NOMO-1 treated with DMSO at 0.1 percent for 48 hours (cell line): ENCODE measurements at regions not wholly inside any gene's neighbourhood (a gene's known extent, or its start where the extent isn't known, plus 50 kb on each side); places are given as distances from the start of the nearest gene placed in this dataset.
A peak's percentile ranks its signal among the peaks of the same experiment; 100 is the strongest.

Experiments used
- DNase-seq: peaks from one replicate; lab custom pipeline; 2025; ENCODE audit not compliant: unreplicated experiment; lab: John Stamatoyannopoulos, UW

DNA sequence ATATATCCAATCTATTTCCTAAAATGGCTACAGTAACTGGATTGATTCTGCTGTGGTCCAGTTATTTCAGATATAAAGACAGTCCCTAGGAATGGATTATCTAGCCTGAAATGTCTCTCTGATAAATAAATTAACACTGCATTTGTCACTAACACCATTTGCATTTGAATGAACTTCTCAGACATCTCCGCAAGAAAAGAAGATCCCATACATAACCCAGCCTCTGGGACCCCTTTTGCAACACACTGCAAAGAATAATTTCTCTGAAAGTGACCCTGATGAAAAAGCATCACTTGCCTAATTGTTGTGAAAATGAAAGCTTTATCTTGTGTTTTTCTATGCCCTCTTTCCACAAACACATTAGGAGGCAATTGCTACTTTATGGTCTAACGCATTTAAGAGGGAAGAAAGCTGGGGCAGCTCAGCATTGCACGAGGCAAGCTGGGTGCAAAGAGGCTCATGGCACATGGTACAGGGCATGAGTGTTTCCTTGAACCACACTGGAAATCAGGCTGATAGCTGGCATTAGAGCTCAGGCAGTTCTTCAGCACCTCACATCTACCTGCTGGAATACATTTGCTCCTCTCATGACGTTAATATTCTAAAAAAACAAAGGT is 379.9 kb downstream of the IRS2 start:
- DNase-seq = no peak

DNA sequence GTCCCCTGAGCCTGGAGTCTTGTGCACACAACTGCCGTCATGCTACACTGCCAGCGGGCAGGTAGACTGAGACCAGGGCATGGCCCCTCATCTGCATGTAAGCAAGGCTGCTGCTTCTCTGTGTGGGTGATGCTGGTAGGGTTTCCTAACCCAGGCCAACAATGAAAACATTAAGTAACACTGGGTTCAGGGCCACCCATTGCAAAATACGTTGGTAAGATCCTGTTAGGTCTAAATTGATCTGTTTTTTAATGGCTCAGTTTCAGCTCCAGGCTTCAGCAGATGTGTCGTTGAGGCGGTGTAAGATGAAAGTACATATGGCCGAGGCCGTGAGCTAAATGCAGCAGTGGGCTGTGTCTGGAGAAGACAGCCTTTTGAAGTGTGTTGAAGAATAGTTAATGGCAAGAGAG is 383.4 kb downstream of the IRS2 start:
- DNase-seq = peak; percentile 91

DNA sequence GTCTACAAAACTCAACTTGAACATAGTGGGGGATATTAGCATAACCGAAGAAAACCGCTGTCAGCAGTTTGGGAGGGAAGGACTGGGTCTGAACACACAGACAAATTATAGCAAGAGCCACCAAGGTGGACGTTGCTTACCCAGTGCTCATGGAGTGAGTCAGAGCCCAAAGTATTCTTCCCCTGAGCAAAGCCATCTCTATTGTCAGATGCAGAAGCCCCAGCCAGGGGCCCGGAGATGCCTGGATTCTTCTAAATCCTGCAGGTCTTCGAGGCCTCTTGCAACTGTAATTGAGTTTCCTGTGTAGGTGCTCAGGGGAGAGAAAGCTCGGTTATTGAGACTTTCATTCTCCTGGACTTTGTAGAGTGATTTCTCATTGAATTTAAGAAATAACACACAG is 384.5 kb downstream of the IRS2 start:
- DNase-seq = no peak

DNA sequence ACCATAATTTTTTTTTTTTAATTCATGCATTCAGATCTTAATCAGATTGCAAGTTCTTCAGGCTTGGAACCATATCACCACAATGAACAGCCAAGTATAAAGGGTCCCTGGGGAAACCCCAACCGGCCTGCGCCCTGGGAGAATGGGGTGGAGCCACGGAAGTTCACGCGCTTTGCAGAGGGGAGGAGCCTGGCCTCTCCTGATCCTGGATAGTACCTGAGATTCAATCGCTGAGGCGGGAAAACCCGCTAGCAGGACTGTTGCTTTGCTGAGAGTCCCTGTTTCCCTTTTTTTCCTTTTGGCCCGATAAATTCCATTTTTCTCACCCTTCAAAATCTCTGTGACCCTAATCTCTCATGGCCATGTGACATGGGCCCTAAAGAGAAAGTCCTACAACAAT is 385.1 kb downstream of the IRS2 start:
- DNase-seq = no peak

DNA sequence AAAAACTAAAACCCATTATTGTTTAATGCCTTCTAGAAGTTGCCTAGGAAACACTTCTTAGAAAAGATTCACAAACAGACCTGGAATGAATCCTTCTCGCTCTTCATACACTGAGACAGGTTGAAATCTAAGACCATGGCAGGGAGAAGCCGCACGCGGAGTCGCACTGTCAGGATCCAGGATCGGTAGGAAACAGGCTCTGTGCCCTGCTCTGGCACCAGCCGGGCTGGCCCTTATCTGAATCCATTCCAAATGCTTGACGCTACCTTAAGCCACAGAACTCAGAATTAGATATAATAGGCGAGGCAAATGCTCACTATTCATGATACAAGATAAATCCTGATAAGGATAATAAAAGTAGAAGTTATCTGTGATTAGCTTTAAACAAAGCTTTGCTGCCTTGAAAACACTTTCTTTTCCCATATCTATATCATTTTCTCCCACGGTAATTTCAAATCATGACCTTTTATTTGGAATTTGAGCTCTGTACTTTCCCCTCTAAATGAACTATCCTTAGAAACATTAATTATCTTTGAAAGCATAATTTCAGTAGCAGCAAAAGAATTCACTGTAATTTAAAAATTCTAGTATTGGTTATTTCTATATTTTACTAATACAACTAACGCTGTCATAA is 385.6 kb downstream of the IRS2 start:
- DNase-seq = no peak

DNA sequence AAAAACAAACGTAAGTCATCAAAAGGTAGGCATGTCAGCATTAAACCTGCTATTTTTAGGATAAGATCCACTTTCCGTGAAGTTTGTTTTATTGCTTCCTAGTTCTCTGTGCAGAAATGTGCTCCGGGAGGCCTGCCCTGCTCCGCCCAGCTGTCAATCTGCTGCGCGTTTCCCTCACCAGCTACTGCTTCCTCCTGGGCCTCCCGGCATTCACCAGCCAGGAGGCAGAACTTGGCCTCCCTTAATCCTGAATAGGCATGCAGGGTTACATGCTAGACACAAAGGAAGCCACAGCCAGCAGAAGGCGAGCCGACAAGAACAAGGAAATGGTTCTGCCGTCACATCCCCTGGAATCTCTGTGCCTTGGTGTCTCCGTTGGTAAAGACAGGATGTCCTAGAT is 386.2 kb downstream of the IRS2 start:
- peak; percentile 74 for DNase-seq

DNA sequence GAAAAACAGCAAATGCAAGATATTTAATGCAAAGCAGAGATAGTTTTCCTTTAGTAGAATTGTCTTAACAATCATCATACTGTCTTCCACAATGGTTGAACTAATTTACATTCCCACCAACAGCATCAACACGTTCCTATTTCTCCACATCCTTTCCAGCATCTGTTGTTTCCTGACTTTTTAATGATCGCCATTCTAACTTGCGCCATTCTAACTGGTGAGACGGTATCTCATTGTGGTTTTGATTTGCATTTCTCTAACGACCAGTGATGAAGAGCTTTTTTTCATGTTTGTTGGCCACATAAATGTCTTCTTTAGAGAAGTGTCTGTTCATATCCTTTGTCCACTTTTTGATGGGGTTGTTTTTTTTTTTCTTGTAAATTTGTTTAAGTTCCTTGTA is 388.3 kb downstream of the IRS2 start:
- peak; percentile 76 for DNase-seq

DNA sequence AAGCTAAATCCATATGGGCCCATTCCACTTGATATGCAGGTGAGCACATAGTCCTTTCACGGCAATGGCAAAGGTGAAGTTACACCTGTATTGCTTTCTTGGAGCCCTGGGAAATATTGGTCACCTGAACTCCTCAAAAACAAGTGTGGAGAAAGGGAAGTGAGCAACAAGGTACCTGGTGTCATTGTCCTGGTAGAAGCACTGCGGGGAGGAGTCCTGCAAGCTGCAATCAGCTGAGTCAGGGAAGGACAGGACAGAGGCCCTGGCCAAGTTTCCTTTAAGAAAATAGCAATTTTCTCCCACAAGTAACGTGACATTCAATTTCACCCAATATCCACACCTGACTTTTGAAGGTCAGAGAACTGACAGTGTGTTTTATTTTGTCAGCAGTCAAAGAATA is 389.1 kb downstream of the IRS2 start:
- DNase-seq = no peak

DNA sequence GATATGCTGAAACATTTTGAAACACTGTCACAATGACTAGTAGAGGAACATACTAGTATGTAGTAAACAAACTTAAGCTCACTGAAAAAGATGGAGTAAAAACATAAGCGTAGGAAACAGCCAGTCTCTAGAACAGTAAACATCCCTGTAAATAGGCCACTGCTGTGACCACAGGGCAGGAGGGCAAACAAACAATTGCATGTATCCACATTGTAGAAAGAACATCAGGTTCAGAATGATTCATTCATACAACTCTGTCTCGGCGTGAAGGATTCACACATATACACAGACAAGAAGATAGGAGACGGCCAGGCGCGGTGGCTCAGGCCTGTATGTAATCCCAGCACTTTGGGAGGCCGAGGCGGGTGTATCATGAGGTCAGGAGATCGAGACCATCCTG is 390.1 kb downstream of the IRS2 start:
- no peak for DNase-seq

DNA sequence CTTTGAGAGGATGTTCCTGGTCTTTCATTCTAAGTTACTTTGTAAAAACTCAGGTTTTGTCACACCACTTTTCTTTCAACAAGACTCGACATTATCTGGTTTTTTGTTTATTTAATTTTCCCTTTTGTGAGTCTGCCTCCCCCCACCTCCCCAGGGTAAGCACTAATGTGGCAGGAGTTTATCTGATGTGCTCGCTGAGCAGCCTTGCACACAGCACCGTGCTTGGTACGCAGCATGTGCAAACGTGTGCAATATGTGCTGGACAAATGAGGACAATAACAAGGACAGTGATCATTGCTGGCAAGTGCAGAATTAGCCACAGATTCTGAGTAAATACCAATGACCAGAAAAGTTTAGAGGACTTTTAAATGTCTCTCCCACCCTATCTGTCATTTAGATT is 391.4 kb downstream of the IRS2 start:
- DNase-seq = no peak

DNA sequence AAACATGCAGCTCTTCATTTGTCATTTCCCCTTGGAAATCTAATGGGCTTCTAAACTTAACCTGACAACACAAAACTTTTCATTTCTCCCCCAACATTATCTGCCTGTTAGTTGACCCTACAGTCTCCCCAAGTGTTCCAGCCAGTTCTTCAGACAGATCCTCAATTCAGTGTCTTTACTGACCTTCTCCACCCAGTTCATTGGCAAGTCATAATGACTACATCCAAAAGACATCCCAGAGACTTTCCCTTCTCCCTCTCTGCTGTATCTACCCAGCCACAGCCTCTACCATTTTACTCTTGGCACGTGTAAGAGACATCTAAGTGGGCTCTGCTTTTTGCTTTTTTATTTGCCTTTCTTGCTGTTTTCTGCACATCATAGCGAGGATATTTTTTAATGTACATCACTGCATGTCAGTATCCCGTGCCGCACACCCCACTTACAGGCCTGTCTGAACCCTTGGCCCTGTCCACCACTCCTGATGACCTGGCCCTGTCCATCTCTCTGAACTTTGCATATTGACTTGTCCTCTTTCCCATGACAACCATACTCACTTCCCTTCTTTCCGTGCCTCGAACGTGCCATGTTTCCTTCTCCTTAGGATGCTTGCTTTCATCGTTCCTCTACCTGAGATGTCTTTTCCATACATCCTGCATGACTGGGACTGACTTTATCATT is 391.9 kb downstream of the IRS2 start:
- DNase-seq = no peak

DNA sequence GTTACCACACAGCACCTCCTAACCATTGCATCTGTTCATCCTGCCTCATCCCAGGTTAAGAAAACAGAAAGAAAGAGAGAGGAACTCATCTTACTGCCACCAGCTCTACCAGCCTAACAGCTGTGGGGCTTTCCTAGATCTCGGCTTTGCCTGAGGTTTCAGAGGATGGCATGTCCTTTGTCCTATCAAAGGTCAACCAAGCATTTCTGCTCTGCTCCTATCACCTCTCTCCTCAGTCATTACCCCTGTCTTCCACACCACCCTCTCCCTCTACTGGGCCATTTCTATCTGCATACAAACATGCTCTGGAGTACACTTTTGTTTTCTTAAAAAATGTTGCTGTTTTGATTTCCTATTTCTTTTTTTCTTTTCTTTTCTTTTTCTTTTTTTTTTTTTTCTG is 393.3 kb downstream of the IRS2 start:
- no peak for DNase-seq

DNA sequence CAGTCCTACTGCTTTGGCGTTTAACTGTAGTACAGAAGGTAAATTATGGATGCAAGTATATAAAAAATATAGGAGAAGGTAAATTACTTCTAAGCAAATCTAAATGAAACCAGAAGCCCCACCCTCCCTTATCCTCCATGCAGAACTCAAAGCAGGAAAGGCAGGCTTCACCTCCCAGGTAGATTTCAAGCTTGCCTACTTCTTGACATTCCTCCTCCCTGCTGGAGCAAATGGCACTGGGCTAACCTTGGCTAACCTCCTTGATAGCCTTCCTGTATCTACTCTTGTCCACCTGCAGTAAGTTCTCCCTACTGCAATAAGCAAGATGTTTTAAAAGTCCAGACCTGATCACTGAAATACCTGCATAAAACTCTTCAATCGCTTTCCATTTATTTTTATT is 396.0 kb downstream of the IRS2 start:
- DNase-seq = no peak

DNA sequence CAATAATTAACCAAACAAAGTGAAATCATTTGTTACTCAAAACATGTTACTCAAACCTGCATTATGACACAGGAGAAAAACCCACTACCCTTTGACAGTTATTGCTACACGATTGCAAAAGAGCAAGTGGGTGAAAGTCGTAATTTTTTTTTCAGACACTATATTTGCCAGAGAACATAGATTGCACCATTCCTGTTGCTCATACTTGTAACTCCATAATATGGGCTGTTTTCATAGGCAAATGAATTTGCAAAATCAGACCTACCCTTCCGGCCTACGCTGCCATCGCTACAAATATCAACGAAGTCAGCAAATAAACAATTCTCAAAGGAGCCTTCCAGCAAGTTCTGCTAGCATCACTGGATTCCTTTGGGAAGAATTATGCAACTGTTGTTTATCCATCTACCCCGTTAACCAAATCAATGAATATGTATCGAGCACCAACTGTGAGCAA is 396.5 kb downstream of the IRS2 start:
- peak; percentile 98 for DNase-seq

DNA sequence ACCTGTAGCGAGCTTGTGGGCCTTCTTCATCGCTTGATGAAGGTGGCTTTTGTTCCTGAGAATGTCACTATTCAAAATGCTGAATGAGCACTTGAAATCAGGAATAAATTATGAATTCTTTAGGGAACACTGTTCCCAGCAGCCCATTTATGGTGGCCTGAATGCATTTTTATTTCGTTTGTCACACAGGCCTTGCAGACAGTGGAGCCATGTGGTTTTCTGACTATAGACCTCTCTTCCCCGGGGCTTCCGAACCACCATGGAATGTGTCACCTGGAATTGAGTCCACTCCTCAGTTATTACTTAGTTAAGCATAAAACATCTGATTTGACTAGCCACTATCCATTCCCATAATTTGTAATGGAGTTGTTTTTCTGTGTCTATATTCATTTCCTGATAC is 396.9 kb downstream of the IRS2 start:
- no peak for DNase-seq

DNA sequence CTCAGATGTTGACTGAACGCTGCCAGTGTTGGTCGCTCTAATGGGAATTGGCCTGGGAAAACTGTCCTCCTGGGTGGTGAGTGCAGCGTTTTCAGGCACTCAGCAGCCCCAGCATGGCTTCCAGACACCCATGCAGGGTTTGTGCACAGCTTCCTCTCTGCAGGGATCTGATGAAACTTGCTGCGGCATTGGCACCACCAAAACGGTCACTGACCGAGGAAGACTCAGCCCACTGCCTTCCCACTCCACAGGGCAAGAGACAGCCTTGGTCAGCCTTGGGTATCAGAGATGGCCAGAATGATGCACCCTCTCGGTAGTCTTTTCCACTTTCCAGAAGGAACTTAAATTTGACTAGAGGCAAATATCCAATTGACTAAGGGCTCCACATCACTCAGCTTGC is 398.9 kb downstream of the IRS2 start:
- DNase-seq = peak; percentile 20

DNA sequence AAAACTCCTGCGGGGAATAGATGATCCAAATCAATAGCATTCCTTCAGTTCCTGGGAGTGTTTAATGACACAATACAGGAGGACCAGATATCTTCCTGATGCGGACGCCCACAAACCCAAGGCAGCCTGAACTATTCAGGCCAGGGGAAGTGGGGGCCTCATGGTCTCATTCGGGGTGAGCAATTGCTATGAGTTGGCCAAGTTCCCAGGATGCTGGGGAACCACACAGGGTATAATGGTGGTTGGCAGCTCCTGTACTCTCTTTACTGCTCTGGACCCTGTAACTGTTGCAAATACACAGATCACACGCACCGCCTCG is 401.2 kb downstream of the IRS2 start:
- no peak for DNase-seq

DNA sequence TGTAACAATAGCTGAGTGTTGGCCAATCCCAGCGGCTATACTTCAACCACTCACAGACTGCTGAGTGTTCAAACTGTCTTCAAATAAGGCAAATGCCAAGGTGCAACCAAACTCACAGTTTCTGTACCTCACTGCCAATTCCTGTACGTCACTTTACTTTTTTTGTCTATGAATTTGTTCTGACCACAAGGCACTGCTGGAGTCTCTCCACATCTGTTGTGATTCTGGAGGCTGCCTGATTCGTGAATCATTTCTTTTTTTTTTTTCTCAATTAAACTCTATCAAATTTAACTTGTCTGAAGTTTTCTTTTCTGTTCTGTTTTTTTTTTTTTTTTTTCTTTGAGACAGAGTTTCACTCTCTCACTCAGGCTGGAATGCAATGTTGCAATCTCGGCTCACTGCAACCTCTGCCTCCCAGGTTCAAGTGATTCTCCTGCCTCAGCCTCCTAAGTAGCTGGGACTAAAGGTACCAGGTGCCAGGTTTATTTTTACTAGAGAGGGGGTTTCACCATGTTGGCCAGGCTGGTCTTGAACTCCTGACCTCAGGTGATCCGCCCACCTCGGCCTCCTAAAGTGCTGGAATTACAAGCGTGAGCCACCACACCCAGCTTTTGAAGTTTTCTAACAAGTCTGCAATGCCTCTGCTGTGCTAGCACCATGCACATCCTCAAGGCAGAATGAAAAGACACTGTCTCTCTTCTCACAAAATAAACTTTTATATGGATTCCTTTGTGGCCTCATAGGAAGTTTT is 401.7 kb downstream of the IRS2 start:
- DNase-seq = peak; percentile 11

DNA sequence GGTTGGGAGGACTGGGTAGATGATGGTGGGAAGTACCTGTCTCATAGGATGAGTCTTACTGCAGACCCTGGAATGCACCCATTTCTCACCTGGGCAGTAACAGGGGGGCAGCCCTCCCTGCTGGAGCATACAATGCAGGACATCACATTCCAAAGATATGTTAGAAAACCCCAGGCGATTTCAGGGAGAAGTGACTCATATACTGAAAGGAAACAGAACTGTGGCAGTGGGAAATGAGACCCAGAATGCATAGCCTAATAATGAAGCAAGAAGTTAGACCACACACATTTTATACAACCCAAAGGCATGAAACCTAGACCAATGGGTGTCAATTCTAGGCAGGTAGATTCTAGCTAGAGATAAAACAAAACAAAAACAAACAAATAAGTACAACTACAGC is 402.7 kb downstream of the IRS2 start:
- DNase-seq = no peak

DNA sequence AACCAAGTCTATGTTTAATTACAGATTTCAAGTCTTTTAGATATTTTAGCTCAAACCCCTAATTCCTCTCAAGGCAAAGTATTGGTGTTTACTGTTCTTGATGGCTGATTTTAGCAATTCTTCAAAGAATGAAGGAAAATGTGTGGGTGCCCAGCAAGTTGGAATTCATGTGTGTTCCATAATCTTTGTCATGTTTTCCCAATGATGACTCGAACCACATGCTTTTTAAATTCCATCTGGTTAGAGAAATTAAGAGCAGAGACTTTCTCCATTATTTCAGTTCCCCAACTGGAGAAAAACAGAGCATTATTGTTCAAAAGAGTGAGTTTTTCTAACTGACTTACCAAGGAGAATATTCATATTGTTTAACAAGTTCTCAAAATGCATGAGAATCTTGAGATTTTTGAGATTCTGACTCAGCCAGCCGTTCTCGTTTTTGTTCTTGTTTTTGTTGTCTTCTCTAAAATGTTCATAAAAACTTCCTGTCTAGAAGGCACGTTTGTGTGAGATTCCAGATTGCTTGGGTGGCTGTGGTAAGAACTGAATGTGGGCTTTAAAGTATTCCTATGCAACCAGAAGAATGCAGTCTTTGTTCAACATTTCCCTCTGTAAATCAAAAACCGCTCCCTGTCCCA is 404.7 kb downstream of the IRS2 start:
- DNase-seq = no peak

DNA sequence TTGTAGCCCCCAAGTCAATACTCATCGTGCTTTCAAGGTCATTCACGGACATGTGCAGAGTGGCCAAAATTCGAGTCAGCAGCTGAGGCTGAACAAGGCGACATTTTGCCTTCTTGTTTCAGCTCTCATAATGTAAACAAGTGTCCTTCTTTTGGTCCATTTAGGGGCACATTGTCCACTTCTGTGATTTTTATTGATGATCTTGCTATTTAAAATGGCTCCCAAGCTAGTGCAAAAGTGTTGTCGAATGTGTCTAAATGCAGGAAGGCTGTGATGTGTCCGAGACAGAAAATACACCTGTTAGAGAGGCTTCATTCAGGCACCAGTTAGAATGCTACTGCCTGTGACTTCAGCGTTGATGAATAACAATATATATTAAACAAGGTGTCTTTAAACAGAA is 405.9 kb downstream of the IRS2 start:
- DNase-seq = no peak

DNA sequence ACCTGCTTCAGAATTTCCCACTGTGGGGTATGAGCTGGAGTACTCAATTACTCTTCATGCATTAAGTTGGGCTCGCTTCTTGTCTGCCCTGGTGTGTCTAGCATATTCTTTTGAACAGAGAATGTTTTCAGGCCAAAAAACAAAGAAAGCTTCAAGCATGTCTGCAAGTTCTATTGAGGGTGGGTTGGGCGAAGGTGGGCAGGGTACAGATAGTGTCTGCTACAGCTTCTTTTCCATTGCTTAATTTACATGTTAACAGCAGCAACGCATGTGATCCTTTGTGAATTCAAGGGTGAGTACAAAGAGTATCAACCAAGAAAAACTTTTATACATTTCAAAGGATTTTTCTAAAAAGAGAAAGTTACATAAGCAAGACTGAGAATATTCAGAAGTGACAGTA is 406.5 kb downstream of the IRS2 start:
- no peak for DNase-seq
